GM10266 (cell line): ENCODE measurements at regions not wholly inside any gene's neighbourhood (a gene's known extent, or its start where the extent isn't known, plus 50 kb on each side); places are given as distances from the start of the nearest gene placed in this dataset.
"Not testable (repeated sequence)": the region's sequence is repeated elsewhere in the genome, so short reads cannot be mapped to it uniquely, and the experiment has no call there.

Source experiments
- DNase-seq: peaks from one replicate; pipeline ENCODE4 v3.0.0; 2012; ENCODE audit errors: extremely low spot score
- CTCF ChIP-seq: IDR thresholded peaks from 2 replicates; pipeline ENCODE4 v1.5.1; 2012; ENCODE audit warnings: mild to moderate bottlenecking, low read depth; ENCODE audit not compliant: control insufficient read depth, insufficient read depth; ENCODE audit errors: missing control alignments

GRCh38 chr6:15152700-15153099 is 93.2 kb upstream of the JARID2 start:
- TF ChIP-seq CTCF: no peak
- DNase-seq: no peak

- no peak for TF ChIP-seq CTCF
- no peak for DNase-seq
These were observed 92.7 kb upstream of the JARID2 start for GRCh38 chr6:15153191-15153590.

GRCh38 chr6:15157479-15157878 is 88.4 kb upstream of the JARID2 start:
- no peak for DNase-seq
- no peak for TF ChIP-seq CTCF

GRCh38 chr6:15158821-15159619 is 86.8 kb upstream of the JARID2 start:
- no peak for DNase-seq
- no peak for TF ChIP-seq CTCF

- TF ChIP-seq CTCF: no peak
- DNase-seq: no peak
These were observed 85.1 kb upstream of the JARID2 start for GRCh38 chr6:15160812-15161211.

GRCh38 chr6:15164855-15165254 is 81.0 kb upstream of the JARID2 start:
- DNase-seq: not testable (repeated sequence)

- DNase-seq: no peak
These were observed 79.7 kb upstream of the JARID2 start for GRCh38 chr6:15166121-15166520.

More at GRCh38 chr6:15166121-15166520, 79.7 kb upstream of the JARID2 start:
- no peak for TF ChIP-seq CTCF
